ENCODE measurements at regions not wholly inside any gene's neighbourhood (a gene's known extent, or its start where the extent isn't known, plus 50 kb on each side); places are given as distances from the start of the nearest gene placed in this dataset.
A peak's percentile ranks its signal among the peaks of the same experiment; 100 is the strongest.

GRCh38 chrX:23540532-23540931 lies 126.8 kb upstream of the PRDX4 start:
- DNase-seq (ENCODE audit: low read depth): no peak

- peak; percentile 3 for DNase-seq (ENCODE audit: low read depth)
Observed at GRCh38 chrX:23548164-23548563, 119.1 kb upstream of the PRDX4 start.

GRCh38 chrX:23552303-23552702 lies 115.0 kb upstream of the PRDX4 start:
- DNase-seq (ENCODE audit: low read depth): no peak

GRCh38 chrX:23554304-23554703 lies 113.0 kb upstream of the PRDX4 start:
- peak; percentile 54 for DNase-seq (ENCODE audit: low read depth)

GRCh38 chrX:23557070-23557469 lies 110.2 kb upstream of the PRDX4 start:
- peak; percentile 17 for DNase-seq (ENCODE audit: low read depth)

- no peak for DNase-seq (ENCODE audit: low read depth)
Observed at GRCh38 chrX:23559975-23560374, 107.3 kb upstream of the PRDX4 start.

- no peak for DNase-seq (ENCODE audit: low read depth)
Observed at GRCh38 chrX:23570674-23571343, 96.5 kb upstream of the PRDX4 start.

GRCh38 chrX:23575281-23575680 lies 92.0 kb upstream of the PRDX4 start:
- peak; percentile 7 for DNase-seq (ENCODE audit: low read depth)

GRCh38 chrX:23578079-23578478 lies 89.2 kb upstream of the PRDX4 start:
- DNase-seq (ENCODE audit: low read depth): peak; percentile 16

- no peak for DNase-seq (ENCODE audit: low read depth)
Observed at GRCh38 chrX:23589496-23589895, 77.8 kb upstream of the PRDX4 start.

- DNase-seq (ENCODE audit: low read depth): no peak
Observed at GRCh38 chrX:23592741-23593140, 74.6 kb upstream of the PRDX4 start.

GRCh38 chrX:23598575-23598974 lies 68.7 kb upstream of the PRDX4 start:
- DNase-seq (ENCODE audit: low read depth): no peak

GRCh38 chrX:23603501-23603900 lies 63.8 kb upstream of the PRDX4 start:
- no peak for DNase-seq (ENCODE audit: low read depth)

GRCh38 chrX:23610495-23610894 lies 56.8 kb upstream of the PRDX4 start:
- peak; percentile 5 for DNase-seq (ENCODE audit: low read depth)

GRCh38 chrX:23612846-23613245 lies 54.4 kb upstream of the PRDX4 start:
- DNase-seq (ENCODE audit: low read depth): no peak

- peak; percentile 42 for DNase-seq (ENCODE audit: low read depth)
Observed at GRCh38 chrX:23616361-23616760, 50.9 kb upstream of the PRDX4 start.
